ENCODE measurements at regions not wholly inside any gene's neighbourhood (a gene's known extent, or its start where the extent isn't known, plus 50 kb on each side); places are given as distances from the start of the nearest gene placed in this dataset.

GRCh38 chr7:112395411-112395810 lies 54.8 kb upstream of the IFRD1 start:
- Histone ChIP-seq H3K79me2 (ENCODE audit: control insufficient read depth, insufficient read depth, low read length) (no peaks in the 10 kb centered on the region), H3K4me2 (ENCODE audit: control insufficient read depth, insufficient read depth) (no peak overlapping the region), H3K27me3 (replicated peaks in 1 of 2; ENCODE audit: control insufficient read depth in 2 of 2, insufficient read depth in 2 of 2, low read length in 1 of 2) (no peaks in the 10 kb centered on the region; a peak in 1 of 4 replicates), H3K4me3 (no peak overlapping the region), H3K36me3 (ENCODE audit: control insufficient read depth in 2 of 2, insufficient read depth in 2 of 2, low read length in 1 of 2) (no peaks in the 10 kb centered on the region), H3K9me3 (replicated peaks; ENCODE audit: control insufficient read depth, insufficient read depth, low read length) (no peaks in the 10 kb centered on the region), H4K20me1 (ENCODE audit: control insufficient read depth, insufficient read depth) (no peaks in the 10 kb centered on the region), H3K27ac (ENCODE audit: control insufficient read depth, insufficient read depth) (no peak overlapping the region), H2AFZ (ENCODE audit: control insufficient read depth, low read depth, low read length) (no peak overlapping the region), H3K4me1 (ENCODE audit: control insufficient read depth, insufficient read depth, low read length) (0 out of 2 replicates have a peak, but pooled peaks cover 4% of the 10 kb centered on the region), H3K9ac (ENCODE audit: control insufficient read depth, insufficient read depth, low read length) (no peak overlapping the region)
- ChIA-PET SMC1A (ENCODE audit: uncharacterized antibody, unreplicated experiment) (no interaction called here), RAD21 (ENCODE audit: unreplicated experiment) (no interaction called here), POLR2A (no interaction called here), CTCF (no interaction called here)
- in situ Hi-C loops (cut with MboI): no loop called here
- no peak for ATAC-seq
- TF ChIP-seq MYB (IDR thresholded peaks at IDR 0.05; ENCODE audit: borderline replicate concordance, low read depth, low read length) (no peak), SRF (IDR thresholded peaks at IDR 0.05; ENCODE audit: low read depth in 2 of 2, low read length in 2 of 2) (no peak), TARDBP (IDR thresholded peaks at IDR 0.05; ENCODE audit: borderline replicate concordance) (no peak), BMI1 (IDR thresholded peaks at IDR 0.05; ENCODE audit: borderline replicate concordance) (no peak), E4F1 (IDR thresholded peaks at IDR 0.05; ENCODE audit: borderline replicate concordance, partially characterized antibody) (no peak), CBX3 (IDR thresholded peaks at IDR 0.05; ENCODE audit: borderline replicate concordance, low read depth) (no peak), MTA2 (IDR thresholded peaks at IDR 0.05; ENCODE audit: low read depth) (no peak), BRCA1 (IDR thresholded peaks at IDR 0.05; ENCODE audit: low read depth, low read length) (no peak), IRF5 (IDR thresholded peaks at IDR 0.05; ENCODE audit: borderline replicate concordance) (no peak), TCF12 (IDR thresholded peaks at IDR 0.05; ENCODE audit: low read depth, low read length) (no peak), KDM1A (IDR thresholded peaks at IDR 0.05; ENCODE audit: borderline replicate concordance) (no peak), BACH1 (IDR thresholded peaks at IDR 0.05; ENCODE audit: borderline replicate concordance) (no peak), POU2F2 (IDR thresholded peaks at IDR 0.05; ENCODE audit: borderline replicate concordance, low read depth, low read length) (no peak), SIN3A (IDR thresholded peaks at IDR 0.05; ENCODE audit: low read depth, low read length) (no peak), IKZF1 (conservative IDR thresholded peaks at IDR 0.05) (no peak), NR2C1 (IDR thresholded peaks at IDR 0.05) (no peak), SUZ12 (IDR thresholded peaks at IDR 0.05; ENCODE audit: unreplicated experiment) (no peak), SMAD1 (IDR thresholded peaks at IDR 0.05; ENCODE audit: low read depth, partially characterized antibody) (no peak), SREBF1 (IDR thresholded peaks at IDR 0.05; ENCODE audit: low read length) (no peak), ZNF207 (IDR thresholded peaks at IDR 0.05; ENCODE audit: borderline replicate concordance) (no peak)
- no peak for FAIRE-seq
- BruUV-seq (replicated peaks): no TSS peak
- no peak for DNase-seq (ENCODE audit: low read depth, low spot score)
- WGBS (ENCODE audit: insufficient coverage, insufficient replicate concordance, low lambda C conversion rate, missing lambda C conversion rate): 34% methylated on average over 2 of the region's 2 CpGs
- intact Hi-C loops (cut with micrococcal nuclease; ENCODE audit: unreplicated experiment): no loop called here

All from GM12878 (cell line).